B cell (primary cell): ENCODE measurements at regions not wholly inside any gene's neighbourhood (a gene's known extent, or its start where the extent isn't known, plus 50 kb on each side); places are given as distances from the start of the nearest gene placed in this dataset.
"Not testable (repeated sequence)": the region's sequence is repeated elsewhere in the genome, so short reads cannot be mapped to it uniquely, and the experiment has no call there.

Source experiments
- ATAC-seq: fragments of 200-7000 bp; cut with Tn5 transposase; one replicate; pipeline ENCODE4 v1.10.0; 2021; ENCODE audit warnings: low read depth, mild to moderate bottlenecking, moderate number of reproducible peaks, moderate library complexity
- CTCF ChIA-PET: fragments of 350-600 bp; sonication (Branson Sonifier 250); formaldehyde crosslinking; loops from one replicate; lab custom pipeline; 2021; ENCODE audit warnings: antibody characterized with exemption, inconsistent platforms; lab: Charles Lee
- POLR2A ChIA-PET: fragments of 350-600 bp; sonication (Branson Sonifier 250); formaldehyde crosslinking; loops from one replicate; lab custom pipeline; 2021; ENCODE audit warnings: antibody characterized with exemption; lab: Charles Lee
- DNase-seq: peaks from one replicate; pipeline ENCODE4 v3.0.0; 2013
- H2AFZ ChIP-seq: 2 replicates; pipeline ENCODE4 v1.6.1; 2012; ENCODE audit warnings: mild to moderate bottlenecking, low read depth, low read length; ENCODE audit not compliant: insufficient read depth, poor library complexity, severe bottlenecking
- H3K27ac ChIP-seq, 2 donors: 1 replicate in 1 of 2; 2 replicates in 1 of 2; pipeline ENCODE4 v1.5.1; 2012 to 2013; ENCODE audit warnings: low read length in 2 of 2, mild to moderate bottlenecking in 2 of 2, moderate library complexity in 1 of 2
- H3K27me3 ChIP-seq, 4 experiments: fragments of 200-600 bp in 1 of 4; sonication (generic) in 1 of 4; replicated peaks in 1 of 4; 1 replicate in 2 of 4; 2 replicates in 2 of 4; pipeline versions ENCODE4 v1.6.1 to v1.7.0; 2013 to 2016; ENCODE audit warnings: low read length in 3 of 4, mild to moderate bottlenecking in 2 of 4, mixed read lengths in 1 of 4, moderate library complexity in 1 of 4; ENCODE audit not compliant: insufficient read depth in 4 of 4, control insufficient read depth in 3 of 4; ENCODE audit errors: control extremely low read depth in 1 of 4
- H3K36me3 ChIP-seq, 2 experiments: replicated peaks in 1 of 2; 1 replicate in 1 of 2; 2 replicates in 1 of 2; pipeline versions ENCODE4 v1.6.1 to v1.7.1; 2013; ENCODE audit warnings: low read length in 1 of 2; ENCODE audit not compliant: insufficient read depth in 2 of 2, control insufficient read depth in 1 of 2; ENCODE audit errors: control extremely low read depth in 1 of 2, extremely low read depth in 1 of 2
- H3K4me1 ChIP-seq, 2 donors: fragments of 200-600 bp in 1 of 2; sonication (generic) in 1 of 2; 1 replicate in 1 of 2; 2 replicates in 1 of 2; pipeline versions ENCODE4 v1.5.1 to v1.6.1; 2013 to 2017; ENCODE audit warnings: low read length in 2 of 2; ENCODE audit not compliant: control insufficient read depth in 2 of 2, insufficient read depth in 2 of 2
- H3K4me2 ChIP-seq: replicated peaks from 2 replicates; pipeline ENCODE3; 2012; ENCODE audit warnings: mild to moderate bottlenecking, low read depth, low read length; ENCODE audit not compliant: poor library complexity, severe bottlenecking
- H3K4me3 ChIP-seq, 5 experiments: fragments of 200-600 bp in 1 of 5; sonication (generic) in 1 of 5; 1 replicate in 3 of 5; 2 replicates in 2 of 5; pipeline versions ENCODE4 v1.5.1 to v1.7.0; 2011 to 2016; ENCODE audit warnings: low read length in 4 of 5, mild to moderate bottlenecking in 4 of 5, low read depth in 2 of 5, control low read depth in 1 of 5, moderate library complexity in 1 of 5; ENCODE audit not compliant: insufficient read depth in 1 of 5; ENCODE audit errors: control extremely low read depth in 1 of 5, extremely low read depth in 1 of 5
- H3K79me2 ChIP-seq: fragments of 200-600 bp; sonication (generic); one replicate; pipeline ENCODE4 v1.6.0; 2016; ENCODE audit warnings: low read length; ENCODE audit not compliant: control insufficient read depth, insufficient read depth
- H3K9ac ChIP-seq: fragments of 200-600 bp; sonication (generic); 2 replicates; pipeline ENCODE4 v1.6.1; 2017; ENCODE audit warnings: mild to moderate bottlenecking, low read length, moderate library complexity
- H3K9me3 ChIP-seq, 3 donors: one replicate each; pipeline versions ENCODE4 v1.6.1 to v1.7.1; 2013; ENCODE audit warnings: low read length in 2 of 3; ENCODE audit not compliant: control insufficient read depth in 2 of 3, insufficient read depth in 1 of 3; ENCODE audit errors: control extremely low read depth in 1 of 3
- H4K20me1 ChIP-seq: 2 replicates; pipeline ENCODE4 v1.6.0; 2012; ENCODE audit warnings: mild to moderate bottlenecking, low read length; ENCODE audit not compliant: insufficient read depth, control insufficient read depth, poor library complexity, severe bottlenecking
- H3K27ac Mint-ChIP-seq: one replicate; pipeline ENCODE4 v1.8.0; 2021; ENCODE audit warnings: mixed read lengths
- H3K27me3 Mint-ChIP-seq: one replicate; pipeline ENCODE4 v1.8.0; 2021; ENCODE audit warnings: mixed read lengths
- H3K4me1 Mint-ChIP-seq: one replicate; pipeline ENCODE4 v1.8.0; 2021; ENCODE audit warnings: mixed read lengths
- H3K4me3 Mint-ChIP-seq: one replicate; pipeline ENCODE4 v1.8.0; 2021; ENCODE audit warnings: mixed read lengths
- H3K9me3 Mint-ChIP-seq: one replicate; pipeline ENCODE4 v1.8.0; 2022; ENCODE audit warnings: mixed read lengths; ENCODE audit not compliant: insufficient read depth
- EZH2 ChIP-seq: IDR thresholded peaks from 2 replicates; pipeline ENCODE4 v1.6.1; 2012; ENCODE audit warnings: borderline replicate concordance, low read depth, mild to moderate bottlenecking, moderate library complexity, low read length; ENCODE audit not compliant: insufficient read depth, poor library complexity, severe bottlenecking
- WGBS: methylation state at CpG from one replicate; pipeline ENCODE4 v1.1.5; 2013; ENCODE audit warnings: missing lambda C conversion rate; ENCODE audit not compliant: insufficient coverage; 5-methylcytosine and 5-hydroxymethylcytosine counted together
- intact Hi-C: fragments of 100-400 bp; cut with micrococcal nuclease; formaldehyde crosslinking; loops from one replicate; pipeline ENCODE4 v1.10.0; 2022
- TF ChIP-seq, protein P1 (sequence below): fragments of 200-600 bp; IDR thresholded peaks from one replicate; pipeline ENCODE4 v1.8.0; 2022; ENCODE audit warnings: antibody characterized with exemption, mild to moderate bottlenecking

DNA sequence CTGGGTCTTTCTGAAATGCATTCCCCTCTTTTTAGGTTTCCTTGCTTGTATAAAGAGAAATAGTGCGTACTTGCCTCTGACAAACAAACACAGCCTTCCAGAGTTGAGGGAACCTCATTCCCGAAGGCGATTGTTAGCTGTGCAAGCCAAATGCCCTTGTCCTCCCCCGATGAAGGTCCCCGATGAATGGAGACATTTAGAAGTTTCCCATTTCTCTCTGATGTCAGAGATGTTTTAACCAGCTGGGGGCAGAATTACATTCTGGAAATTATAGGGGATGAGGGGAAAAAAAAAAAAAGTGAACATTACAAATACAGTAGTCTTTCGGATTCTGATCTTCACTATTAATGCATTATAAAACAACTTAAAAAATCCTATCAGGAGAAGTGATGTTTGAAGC is 366.8 kb downstream of the VRK1 start:
- no peak for TF ChIP-seq EZH2
- TF ChIP-seq, protein P1, sequence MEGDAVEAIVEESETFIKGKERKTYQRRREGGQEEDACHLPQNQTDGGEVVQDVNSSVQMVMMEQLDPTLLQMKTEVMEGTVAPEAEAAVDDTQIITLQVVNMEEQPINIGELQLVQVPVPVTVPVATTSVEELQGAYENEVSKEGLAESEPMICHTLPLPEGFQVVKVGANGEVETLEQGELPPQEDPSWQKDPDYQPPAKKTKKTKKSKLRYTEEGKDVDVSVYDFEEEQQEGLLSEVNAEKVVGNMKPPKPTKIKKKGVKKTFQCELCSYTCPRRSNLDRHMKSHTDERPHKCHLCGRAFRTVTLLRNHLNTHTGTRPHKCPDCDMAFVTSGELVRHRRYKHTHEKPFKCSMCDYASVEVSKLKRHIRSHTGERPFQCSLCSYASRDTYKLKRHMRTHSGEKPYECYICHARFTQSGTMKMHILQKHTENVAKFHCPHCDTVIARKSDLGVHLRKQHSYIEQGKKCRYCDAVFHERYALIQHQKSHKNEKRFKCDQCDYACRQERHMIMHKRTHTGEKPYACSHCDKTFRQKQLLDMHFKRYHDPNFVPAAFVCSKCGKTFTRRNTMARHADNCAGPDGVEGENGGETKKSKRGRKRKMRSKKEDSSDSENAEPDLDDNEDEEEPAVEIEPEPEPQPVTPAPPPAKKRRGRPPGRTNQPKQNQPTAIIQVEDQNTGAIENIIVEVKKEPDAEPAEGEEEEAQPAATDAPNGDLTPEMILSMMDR = no peak
- WGBS = 79% methylated on average over 4 of the region's 6 CpGs
- H3K9me3 ChIP-seq = peaks cover 0 to 19% (median 5%) of the 10 kb centered on the region in 3 donors
- intact Hi-C loops = no loop called here
- peaks cover 0 to 7% (median 0%) of the 10 kb centered on the region in 4 experiments for H3K27me3 ChIP-seq
- peaks cover 2% of the 10 kb centered on the region for H3K27me3 Mint-ChIP-seq
- no peaks in the 10 kb centered on the region for H3K36me3 ChIP-seq
- H3K4me3 Mint-ChIP-seq = no peak overlapping the region
- H3K4me1 ChIP-seq = no peaks in the 10 kb centered on the region
- no peak overlapping the region for H3K9ac ChIP-seq
- DNase-seq = no peak
- H3K27ac ChIP-seq = no peak overlapping the region
- H3K9me3 Mint-ChIP-seq = peaks cover 3% of the 10 kb centered on the region
- H3K27ac Mint-ChIP-seq = no peak overlapping the region
- no peaks in the 10 kb centered on the region for H3K4me1 Mint-ChIP-seq
- H3K4me2 ChIP-seq = no peak overlapping the region
- no peak for ATAC-seq
- H2AFZ ChIP-seq = no peak overlapping the region
- ChIA-PET POLR2A (no interaction called here), CTCF (no interaction called here)
- H3K4me3 ChIP-seq = no peak overlapping the region
- H3K79me2 ChIP-seq = no peaks in the 10 kb centered on the region
- no peaks in the 10 kb centered on the region for H4K20me1 ChIP-seq

- H3K4me3 Mint-ChIP-seq = no peak overlapping the region
- no peak for ATAC-seq
- DNase-seq = no peak
- peaks cover 0 to 3% (median 0%) of the 10 kb centered on the region in 4 experiments for H3K27me3 ChIP-seq
- H3K79me2 ChIP-seq = no peaks in the 10 kb centered on the region
- TF ChIP-seq, protein P1 = no peak
- no peaks in the 10 kb centered on the region for H3K9me3 Mint-ChIP-seq
- POLR2A ChIA-PET = no interaction called here
- intact Hi-C loops = no loop called here
- CTCF ChIA-PET = no interaction called here
- 86% methylated on average over 7 of the region's 7 CpGs for WGBS
- H3K4me2 ChIP-seq = no peak overlapping the region
- no peaks in the 10 kb centered on the region for H3K9me3 ChIP-seq
- no peak overlapping the region for H3K27ac Mint-ChIP-seq
- H3K4me3 ChIP-seq = no peak overlapping the region
- no peak overlapping the region for H3K9ac ChIP-seq
- no peaks in the 10 kb centered on the region for H3K36me3 ChIP-seq
- H3K4me1 Mint-ChIP-seq = no peaks in the 10 kb centered on the region
- H3K27me3 Mint-ChIP-seq = peaks cover 2% of the 10 kb centered on the region
- no peaks in the 10 kb centered on the region for H4K20me1 ChIP-seq
- H3K4me1 ChIP-seq = no peaks in the 10 kb centered on the region
- no peak overlapping the region for H3K27ac ChIP-seq
- H2AFZ ChIP-seq = no peak overlapping the region
Observed at GRCh38 chr14:97166497-97166896, 369.3 kb downstream of the VRK1 start.

DNA sequence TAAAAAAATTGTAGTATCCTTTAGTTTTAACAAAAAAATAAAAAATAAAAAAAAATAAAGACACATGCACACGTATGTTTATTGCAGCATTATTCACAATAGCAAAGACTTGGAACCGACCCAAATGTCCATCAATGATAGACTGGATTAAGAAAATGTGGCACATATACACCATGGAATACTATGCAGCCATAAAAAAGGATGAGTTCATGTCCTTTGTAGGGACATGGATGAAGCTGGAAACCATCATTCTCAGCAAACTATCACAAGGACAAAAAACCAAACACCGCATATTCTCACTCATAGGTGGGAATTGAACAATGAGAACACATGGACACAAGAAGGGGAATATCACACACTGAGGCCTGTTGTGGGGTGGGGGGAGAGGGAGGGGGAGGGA is 370.4 kb downstream of the VRK1 start:
- H3K27me3 Mint-ChIP-seq, H3K9me3 ChIP-seq, H3K27ac ChIP-seq, H3K27me3 ChIP-seq, H3K4me3 ChIP-seq, H4K20me1 ChIP-seq, H2AFZ ChIP-seq, H3K4me1 Mint-ChIP-seq, DNase-seq, H3K4me2 ChIP-seq, H3K79me2 ChIP-seq, H3K9ac ChIP-seq, H3K9me3 Mint-ChIP-seq, intact Hi-C loops, H3K4me1 ChIP-seq, H3K27ac Mint-ChIP-seq, CTCF ChIA-PET, ATAC-seq, H3K4me3 Mint-ChIP-seq, POLR2A ChIA-PET, H3K36me3 ChIP-seq: not testable (repeated sequence)
- WGBS = no CpG with 5 or more reads among the region's 3 CpGs
